H1 (cell line): ENCODE measurements at regions not wholly inside any gene's neighbourhood (a gene's known extent, or its start where the extent isn't known, plus 50 kb on each side); places are given as distances from the start of the nearest gene placed in this dataset.

Experiments
- EP300 ChIP-seq, 2 experiments: IDR thresholded peaks; 1 replicate in 1 of 2; 2 replicates in 1 of 2; pipeline ENCODE4 v1.6.1; 2011 to 2012; ENCODE audit warnings: low read depth in 2 of 2, low read length in 2 of 2, mild to moderate bottlenecking in 2 of 2, borderline replicate concordance in 1 of 2, inconsistent platforms in 1 of 2, moderate library complexity in 1 of 2
- EZH2 ChIP-seq: fragments of 200-600 bp; sonication (generic); IDR thresholded peaks from 2 replicates; pipeline ENCODE4 v1.7.1; 2012; ENCODE audit warnings: low read depth, mild to moderate bottlenecking, moderate library complexity, low read length, inconsistent platforms; ENCODE audit not compliant: severe bottlenecking
- HDAC2 ChIP-seq, 2 experiments: fragments of 300-600 bp in 1 of 2; sonication (generic) in 1 of 2; IDR thresholded peaks; 2 replicates each; pipeline ENCODE4 v1.6.1; 2011 to 2012; ENCODE audit warnings: low read depth in 2 of 2, low read length in 2 of 2, mild to moderate bottlenecking in 2 of 2, moderate library complexity in 2 of 2, borderline replicate concordance in 1 of 2, inconsistent platforms in 1 of 2
- RFX5 ChIP-seq: IDR thresholded peaks from 2 replicates; pipeline ENCODE4 v1.6.1; 2011; ENCODE audit warnings: low read depth, low read length, improper control_type of control experiment, borderline replicate concordance
- SP1 ChIP-seq: IDR thresholded peaks from 2 replicates; pipeline ENCODE4 v1.6.1; 2011; ENCODE audit warnings: low read depth, low read length
- YY1 ChIP-seq: IDR thresholded peaks from 2 replicates; pipeline ENCODE4 v1.6.1; 2011; ENCODE audit warnings: low read depth, mild to moderate bottlenecking, low read length
- TF ChIP-seq, protein P1 (sequence below), 3 experiments: IDR thresholded peaks; 1 replicate in 2 of 3; 2 replicates in 1 of 3; pipeline versions ENCODE4 v1.5.1 to v1.6.1; 2011; ENCODE audit warnings: low read length in 3 of 3, mild to moderate bottlenecking in 3 of 3, inconsistent platforms in 2 of 3, low read depth in 1 of 3, moderate library complexity in 1 of 3; ENCODE audit not compliant: insufficient read depth in 1 of 3; ENCODE audit errors: control extremely low read depth in 1 of 3

DNA sequence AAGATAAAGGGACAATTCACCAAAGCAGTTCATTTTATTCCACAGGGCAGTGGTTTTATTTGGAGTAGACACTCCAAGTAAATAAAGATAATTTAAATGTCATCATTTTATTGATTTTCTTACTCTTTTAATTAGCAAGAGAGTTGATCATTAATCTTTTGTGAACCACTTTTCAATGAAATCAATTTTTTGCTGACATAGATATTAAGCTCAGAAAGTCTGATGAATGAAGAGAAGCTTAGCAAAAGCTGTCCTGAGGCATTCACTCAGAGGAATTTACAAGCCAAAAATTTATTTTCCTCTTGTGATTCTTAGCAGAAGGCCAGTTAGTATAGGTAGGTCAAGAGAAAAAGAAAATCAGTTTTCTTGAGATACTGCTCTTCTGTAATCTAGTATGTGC, 618.0 kb downstream of the CCER1 start:
- TF ChIP-seq YY1 (no peak), EZH2 (no peak), SP1 (no peak), EP300 (IDR thresholded peaks at IDR 0.05; ENCODE audit: borderline replicate concordance in 1 of 2, low read depth in 2 of 2, low read length in 2 of 2) (no peak), RFX5 (no peak), HDAC2 (IDR thresholded peaks at IDR 0.05; ENCODE audit: borderline replicate concordance in 1 of 2, low read depth in 2 of 2, low read length in 2 of 2) (no peak)
- TF ChIP-seq, protein P1, sequence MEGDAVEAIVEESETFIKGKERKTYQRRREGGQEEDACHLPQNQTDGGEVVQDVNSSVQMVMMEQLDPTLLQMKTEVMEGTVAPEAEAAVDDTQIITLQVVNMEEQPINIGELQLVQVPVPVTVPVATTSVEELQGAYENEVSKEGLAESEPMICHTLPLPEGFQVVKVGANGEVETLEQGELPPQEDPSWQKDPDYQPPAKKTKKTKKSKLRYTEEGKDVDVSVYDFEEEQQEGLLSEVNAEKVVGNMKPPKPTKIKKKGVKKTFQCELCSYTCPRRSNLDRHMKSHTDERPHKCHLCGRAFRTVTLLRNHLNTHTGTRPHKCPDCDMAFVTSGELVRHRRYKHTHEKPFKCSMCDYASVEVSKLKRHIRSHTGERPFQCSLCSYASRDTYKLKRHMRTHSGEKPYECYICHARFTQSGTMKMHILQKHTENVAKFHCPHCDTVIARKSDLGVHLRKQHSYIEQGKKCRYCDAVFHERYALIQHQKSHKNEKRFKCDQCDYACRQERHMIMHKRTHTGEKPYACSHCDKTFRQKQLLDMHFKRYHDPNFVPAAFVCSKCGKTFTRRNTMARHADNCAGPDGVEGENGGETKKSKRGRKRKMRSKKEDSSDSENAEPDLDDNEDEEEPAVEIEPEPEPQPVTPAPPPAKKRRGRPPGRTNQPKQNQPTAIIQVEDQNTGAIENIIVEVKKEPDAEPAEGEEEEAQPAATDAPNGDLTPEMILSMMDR (IDR thresholded peaks at IDR 0.05; ENCODE audit: control extremely low read depth in 1 of 3, insufficient read depth in 1 of 3, low read depth in 1 of 3, low read length in 3 of 3) = no peak
